ENCODE measurements at regions not wholly inside any gene's neighbourhood (a gene's known extent, or its start where the extent isn't known, plus 50 kb on each side); places are given as distances from the start of the nearest gene placed in this dataset.

DNA sequence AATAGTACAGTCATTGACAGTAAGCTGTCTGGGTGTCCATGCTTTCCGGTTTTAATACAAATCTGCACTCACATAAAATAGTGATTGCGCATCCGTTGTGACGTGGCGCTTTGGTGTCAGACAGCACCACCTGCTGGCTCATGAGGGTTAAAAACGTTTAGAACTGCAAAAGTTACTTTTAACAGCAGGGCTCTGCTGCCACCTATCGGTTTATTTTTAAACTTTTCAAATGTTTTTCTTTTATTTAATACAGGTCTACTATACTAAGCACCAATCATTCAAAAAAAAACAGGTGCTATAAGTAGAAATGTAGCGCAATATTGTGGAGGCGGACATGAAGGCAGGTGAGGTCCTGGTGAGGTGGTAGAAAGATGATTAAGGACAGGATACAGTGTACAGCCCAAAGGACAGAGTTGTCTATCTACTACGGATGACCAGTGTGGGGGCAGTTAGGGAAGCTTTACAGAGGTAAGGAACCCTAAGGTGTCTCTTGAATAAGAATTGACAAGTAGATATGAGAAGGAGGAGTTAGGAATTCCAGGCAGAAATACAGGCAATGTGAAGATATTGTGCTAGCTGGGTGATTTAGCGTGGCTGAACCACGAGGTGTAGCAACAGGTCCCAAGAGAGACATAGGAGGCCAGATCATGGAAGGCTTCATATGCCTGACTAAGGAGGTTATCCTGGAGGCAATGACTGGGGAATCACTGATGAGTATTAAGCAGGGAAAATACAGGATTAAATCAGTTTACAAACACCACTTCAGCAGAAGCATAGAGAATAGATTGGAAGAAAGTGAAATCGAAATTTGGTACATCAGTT is 91.5 kb upstream of the PRB2 start:
- Histone ChIP-seq H3K4me3 (ENCODE audit: control extremely low read depth in 1 of 5, extremely low read depth in 1 of 5, insufficient read depth in 1 of 5, low read depth in 2 of 5, low read length in 4 of 5) (no peak overlapping the region), H3K4me1 (ENCODE audit: control insufficient read depth in 2 of 2, insufficient read depth in 2 of 2, low read length in 2 of 2) (peaks cover 4 to 8% of the 10 kb centered on the region in 2 donors), H3K79me2 (ENCODE audit: control insufficient read depth, insufficient read depth, low read length) (no peaks in the 10 kb centered on the region), H3K9me3 (ENCODE audit: control extremely low read depth in 1 of 3, control insufficient read depth in 2 of 3, insufficient read depth in 1 of 3, low read length in 2 of 3) (no peaks in the 10 kb centered on the region), H3K27me3 (replicated peaks in 1 of 4; ENCODE audit: control extremely low read depth in 1 of 4, control insufficient read depth in 3 of 4, insufficient read depth in 4 of 4, low read length in 3 of 4) (no peaks in the 10 kb centered on the region), H3K9ac (ENCODE audit: low read length) (no peak overlapping the region), H3K4me2 (replicated peaks; ENCODE audit: low read depth, low read length, poor library complexity, severe bottlenecking) (peak overlapping the region; percentile 21), H3K36me3 (replicated peaks in 1 of 2; ENCODE audit: control extremely low read depth in 1 of 2, control insufficient read depth in 1 of 2, extremely low read depth in 1 of 2, insufficient read depth in 2 of 2, low read length in 1 of 2) (no peaks in the 10 kb centered on the region), H4K20me1 (ENCODE audit: control insufficient read depth, insufficient read depth, low read length, poor library complexity, severe bottlenecking) (no peaks in the 10 kb centered on the region), H2AFZ (ENCODE audit: insufficient read depth, low read depth, low read length, poor library complexity, severe bottlenecking) (peak overlapping the region; percentile 6), H3K27ac (ENCODE audit: low read length in 2 of 2) (no peak overlapping the region)
- Mint-ChIP-seq H3K4me1 (peaks cover 2% of the 10 kb centered on the region), H3K27me3 (peaks cover 31% of the 10 kb centered on the region), H3K4me3 (no peak overlapping the region), H3K9me3 (ENCODE audit: insufficient read depth) (no peaks in the 10 kb centered on the region), H3K27ac (no peak overlapping the region)
- ATAC-seq (ENCODE audit: low read depth) (peak; percentile 95), DNase-seq (peak; percentile 87)
- ChIA-PET CTCF (interaction anchor here (0.8 to 5.2 kb wide), 11 partner anchors 10 to 1334 kb away, joined by 3 to 91 read pairs (median 6); no protein-coding TSS in a partner anchor), POLR2A (no interaction called here)
- WGBS (ENCODE audit: insufficient coverage): 31% methylated on average over 8 of the region's 13 CpGs
- no peak for TF ChIP-seq EZH2 (IDR thresholded peaks at IDR 0.05; ENCODE audit: borderline replicate concordance, insufficient read depth, low read depth, low read length, poor library complexity, severe bottlenecking)
- TF ChIP-seq, protein P1, sequence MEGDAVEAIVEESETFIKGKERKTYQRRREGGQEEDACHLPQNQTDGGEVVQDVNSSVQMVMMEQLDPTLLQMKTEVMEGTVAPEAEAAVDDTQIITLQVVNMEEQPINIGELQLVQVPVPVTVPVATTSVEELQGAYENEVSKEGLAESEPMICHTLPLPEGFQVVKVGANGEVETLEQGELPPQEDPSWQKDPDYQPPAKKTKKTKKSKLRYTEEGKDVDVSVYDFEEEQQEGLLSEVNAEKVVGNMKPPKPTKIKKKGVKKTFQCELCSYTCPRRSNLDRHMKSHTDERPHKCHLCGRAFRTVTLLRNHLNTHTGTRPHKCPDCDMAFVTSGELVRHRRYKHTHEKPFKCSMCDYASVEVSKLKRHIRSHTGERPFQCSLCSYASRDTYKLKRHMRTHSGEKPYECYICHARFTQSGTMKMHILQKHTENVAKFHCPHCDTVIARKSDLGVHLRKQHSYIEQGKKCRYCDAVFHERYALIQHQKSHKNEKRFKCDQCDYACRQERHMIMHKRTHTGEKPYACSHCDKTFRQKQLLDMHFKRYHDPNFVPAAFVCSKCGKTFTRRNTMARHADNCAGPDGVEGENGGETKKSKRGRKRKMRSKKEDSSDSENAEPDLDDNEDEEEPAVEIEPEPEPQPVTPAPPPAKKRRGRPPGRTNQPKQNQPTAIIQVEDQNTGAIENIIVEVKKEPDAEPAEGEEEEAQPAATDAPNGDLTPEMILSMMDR (IDR thresholded peaks at IDR 0.05): peak; percentile 100
- intact Hi-C loops (cut with micrococcal nuclease): loop anchor here (1.0 to 5.0 kb wide), 4 partner anchors 13 to 1155 kb away; no protein-coding TSS in a partner anchor

DNA sequence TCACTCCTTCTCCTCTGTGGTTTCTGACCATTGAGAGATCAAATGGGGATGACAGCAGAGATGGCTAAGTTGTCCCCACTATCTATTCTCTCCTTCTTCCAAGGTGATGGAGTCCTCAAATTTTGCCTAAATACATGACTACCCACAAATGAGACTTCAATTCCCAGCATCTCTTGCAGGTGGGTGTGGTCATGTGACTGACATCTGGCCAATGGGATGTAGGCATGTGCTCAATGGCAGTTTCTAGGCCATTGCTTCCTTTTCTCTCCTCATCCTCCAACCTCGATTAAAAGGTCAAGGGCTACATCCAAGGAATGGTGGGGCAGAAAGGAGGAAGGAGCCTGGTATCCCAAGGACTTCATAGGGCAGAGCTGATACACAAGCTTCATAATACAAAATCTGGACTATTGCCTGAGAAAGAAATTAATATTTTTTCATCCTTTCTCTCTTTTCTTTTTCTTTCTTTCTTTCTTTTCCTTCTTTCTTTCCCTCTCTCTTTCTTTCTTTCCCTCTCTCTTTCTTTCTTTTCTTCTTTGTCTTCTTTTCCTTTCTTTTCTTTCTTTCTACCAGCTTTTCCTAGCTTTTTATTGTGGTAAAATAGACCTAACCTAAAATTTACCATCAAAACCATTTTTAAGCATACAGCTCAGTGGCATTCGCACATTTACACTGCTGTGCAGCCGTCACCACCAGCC is 100.9 kb upstream of the PRB2 start:
- intact Hi-C loops (cut with micrococcal nuclease): no loop called here
- Histone ChIP-seq H2AFZ (ENCODE audit: insufficient read depth, low read depth, low read length, poor library complexity, severe bottlenecking) (no peak overlapping the region), H3K36me3 (replicated peaks in 1 of 2; ENCODE audit: control extremely low read depth in 1 of 2, control insufficient read depth in 1 of 2, extremely low read depth in 1 of 2, insufficient read depth in 2 of 2, low read length in 1 of 2) (no peaks in the 10 kb centered on the region), H4K20me1 (ENCODE audit: control insufficient read depth, insufficient read depth, low read length, poor library complexity, severe bottlenecking) (no peaks in the 10 kb centered on the region), H3K79me2 (ENCODE audit: control insufficient read depth, insufficient read depth, low read length) (no peaks in the 10 kb centered on the region), H3K9me3 (ENCODE audit: control extremely low read depth in 1 of 3, control insufficient read depth in 2 of 3, insufficient read depth in 1 of 3, low read length in 2 of 3) (peaks cover 0 to 23% (median 0%) of the 10 kb centered on the region in 3 donors), H3K27me3 (replicated peaks in 1 of 4; ENCODE audit: control extremely low read depth in 1 of 4, control insufficient read depth in 3 of 4, insufficient read depth in 4 of 4, low read length in 3 of 4) (peaks cover 0 to 29% (median 13%) of the 10 kb centered on the region in 4 experiments), H3K9ac (ENCODE audit: low read length) (no peak overlapping the region), H3K4me2 (replicated peaks; ENCODE audit: low read depth, low read length, poor library complexity, severe bottlenecking) (no peak overlapping the region), H3K4me3 (ENCODE audit: control extremely low read depth in 1 of 5, extremely low read depth in 1 of 5, insufficient read depth in 1 of 5, low read depth in 2 of 5, low read length in 4 of 5) (no peak overlapping the region), H3K4me1 (ENCODE audit: control insufficient read depth in 2 of 2, insufficient read depth in 2 of 2, low read length in 2 of 2) (peaks cover 23 to 26% of the 10 kb centered on the region in 2 donors), H3K27ac (ENCODE audit: low read length in 2 of 2) (no peak overlapping the region)
- TF ChIP-seq, protein P1 (IDR thresholded peaks at IDR 0.05): no peak
- no peak for TF ChIP-seq EZH2 (IDR thresholded peaks at IDR 0.05; ENCODE audit: borderline replicate concordance, insufficient read depth, low read depth, low read length, poor library complexity, severe bottlenecking)
- ChIA-PET CTCF (no interaction called here), POLR2A (no interaction called here)
- H3K4me3 Mint-ChIP-seq: no peak overlapping the region
- H3K9me3 Mint-ChIP-seq (ENCODE audit: insufficient read depth): peaks cover 2% of the 10 kb centered on the region
- H3K27ac Mint-ChIP-seq: no peak overlapping the region
- WGBS (ENCODE audit: insufficient coverage): 97% methylated on average over 2 of the region's 3 CpGs
- ATAC-seq (ENCODE audit: low read depth): no peak
- peaks cover 42% of the 10 kb centered on the region for H3K27me3 Mint-ChIP-seq
- peaks cover 21% of the 10 kb centered on the region for H3K4me1 Mint-ChIP-seq
- DNase-seq: no peak
